Bronchial epithelial cell (primary cell): ENCODE measurements at regions not wholly inside any gene's neighbourhood (a gene's known extent, or its start where the extent isn't known, plus 50 kb on each side); places are given as distances from the start of the nearest gene placed in this dataset.

Experiments used
- DNase-seq: peaks from one replicate; pipeline ENCODE4 v3.0.0-alpha.2; 2010; ENCODE audit warnings: low read depth
- FAIRE-seq: peaks from 2 replicates; lab custom pipeline; 2011; peaks lifted over from hg19 to GRCh38; lab: Jason Lieb, UNC
- H3K27me3 ChIP-seq: 2 replicates; pipeline ENCODE4 v1.5.1; 2011; ENCODE audit warnings: low read length; ENCODE audit not compliant: control insufficient read depth, insufficient read depth
- H3K36me3 ChIP-seq: 2 replicates; pipeline ENCODE4 v1.5.1; 2011; ENCODE audit warnings: low read length; ENCODE audit not compliant: control insufficient read depth, insufficient read depth
- H3K4me3 ChIP-seq: 2 replicates; pipeline ENCODE4 v1.5.1; 2011; ENCODE audit warnings: mild to moderate bottlenecking, low read depth, low read length, control low read depth
- TF ChIP-seq, protein P1 (sequence below): IDR thresholded peaks from 2 replicates; pipeline ENCODE4 v1.5.1; 2011; ENCODE audit warnings: mild to moderate bottlenecking, moderate library complexity, low read length, control low read depth, inconsistent platforms; ENCODE audit not compliant: insufficient read depth, severe bottlenecking

DNA sequence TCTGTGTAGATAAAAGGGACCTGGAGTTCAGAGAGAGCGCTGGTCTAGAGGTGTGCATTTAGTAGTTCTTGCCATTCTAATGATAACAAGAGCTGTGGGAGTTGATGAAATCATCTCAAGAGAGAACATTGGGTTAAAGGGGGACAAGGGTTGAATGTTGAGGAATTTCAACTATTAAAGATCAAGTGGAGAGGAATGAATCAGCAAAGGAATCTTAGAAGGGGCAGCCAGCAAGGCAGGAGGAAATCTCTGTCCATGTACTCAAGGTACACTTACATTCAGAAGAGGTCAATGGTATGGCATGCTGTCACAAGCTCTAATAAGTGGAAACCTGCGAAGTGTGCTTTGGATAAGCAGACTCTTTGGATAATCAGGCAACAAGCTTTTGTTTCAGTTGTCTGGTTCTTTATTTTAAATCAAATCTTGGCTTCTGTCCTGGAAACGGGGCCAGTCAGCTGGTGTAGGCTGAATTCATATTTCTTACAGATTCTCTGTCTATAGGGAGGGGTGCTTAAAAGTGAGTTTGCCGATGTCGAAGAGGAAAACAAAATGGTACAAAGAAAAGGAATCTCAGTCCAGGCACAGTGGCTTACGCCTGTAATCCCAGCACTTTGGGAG lies 320.5 kb upstream of the CD180 start:
- FAIRE-seq (no peak), DNase-seq (peak; percentile 60)
- H3K27me3 ChIP-seq, result no peaks in the 10 kb centered on the region
- no peaks in the 10 kb centered on the region for H3K36me3 ChIP-seq
- H3K4me3 ChIP-seq, result no peak overlapping the region
- TF ChIP-seq, protein P1, sequence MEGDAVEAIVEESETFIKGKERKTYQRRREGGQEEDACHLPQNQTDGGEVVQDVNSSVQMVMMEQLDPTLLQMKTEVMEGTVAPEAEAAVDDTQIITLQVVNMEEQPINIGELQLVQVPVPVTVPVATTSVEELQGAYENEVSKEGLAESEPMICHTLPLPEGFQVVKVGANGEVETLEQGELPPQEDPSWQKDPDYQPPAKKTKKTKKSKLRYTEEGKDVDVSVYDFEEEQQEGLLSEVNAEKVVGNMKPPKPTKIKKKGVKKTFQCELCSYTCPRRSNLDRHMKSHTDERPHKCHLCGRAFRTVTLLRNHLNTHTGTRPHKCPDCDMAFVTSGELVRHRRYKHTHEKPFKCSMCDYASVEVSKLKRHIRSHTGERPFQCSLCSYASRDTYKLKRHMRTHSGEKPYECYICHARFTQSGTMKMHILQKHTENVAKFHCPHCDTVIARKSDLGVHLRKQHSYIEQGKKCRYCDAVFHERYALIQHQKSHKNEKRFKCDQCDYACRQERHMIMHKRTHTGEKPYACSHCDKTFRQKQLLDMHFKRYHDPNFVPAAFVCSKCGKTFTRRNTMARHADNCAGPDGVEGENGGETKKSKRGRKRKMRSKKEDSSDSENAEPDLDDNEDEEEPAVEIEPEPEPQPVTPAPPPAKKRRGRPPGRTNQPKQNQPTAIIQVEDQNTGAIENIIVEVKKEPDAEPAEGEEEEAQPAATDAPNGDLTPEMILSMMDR, result no peak

DNA sequence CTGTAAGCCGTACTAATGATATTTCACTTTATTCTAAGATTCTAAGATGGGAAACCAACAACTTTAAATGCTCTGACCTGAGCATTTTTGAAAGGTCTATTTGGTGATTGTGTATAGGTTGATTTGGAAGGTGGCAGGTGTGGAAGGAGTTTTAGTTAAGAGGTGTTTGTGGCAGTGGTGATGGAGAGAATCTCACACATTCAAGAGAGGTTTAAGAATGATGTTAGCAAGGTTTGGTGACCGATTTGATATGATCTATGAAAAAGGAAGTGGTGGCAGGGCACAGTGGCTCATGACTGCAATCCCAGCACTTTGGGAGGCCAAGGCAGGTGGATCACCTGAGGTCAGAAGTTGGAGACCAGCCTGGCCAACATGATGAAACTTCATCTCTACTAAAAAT lies 319.2 kb upstream of the CD180 start:
- no peak overlapping the region for H3K4me3 ChIP-seq
- FAIRE-seq (no peak), DNase-seq (no peak)
- TF ChIP-seq, protein P1, result no peak
- H3K27me3 ChIP-seq, result no peaks in the 10 kb centered on the region
- H3K36me3 ChIP-seq, result no peaks in the 10 kb centered on the region

DNA sequence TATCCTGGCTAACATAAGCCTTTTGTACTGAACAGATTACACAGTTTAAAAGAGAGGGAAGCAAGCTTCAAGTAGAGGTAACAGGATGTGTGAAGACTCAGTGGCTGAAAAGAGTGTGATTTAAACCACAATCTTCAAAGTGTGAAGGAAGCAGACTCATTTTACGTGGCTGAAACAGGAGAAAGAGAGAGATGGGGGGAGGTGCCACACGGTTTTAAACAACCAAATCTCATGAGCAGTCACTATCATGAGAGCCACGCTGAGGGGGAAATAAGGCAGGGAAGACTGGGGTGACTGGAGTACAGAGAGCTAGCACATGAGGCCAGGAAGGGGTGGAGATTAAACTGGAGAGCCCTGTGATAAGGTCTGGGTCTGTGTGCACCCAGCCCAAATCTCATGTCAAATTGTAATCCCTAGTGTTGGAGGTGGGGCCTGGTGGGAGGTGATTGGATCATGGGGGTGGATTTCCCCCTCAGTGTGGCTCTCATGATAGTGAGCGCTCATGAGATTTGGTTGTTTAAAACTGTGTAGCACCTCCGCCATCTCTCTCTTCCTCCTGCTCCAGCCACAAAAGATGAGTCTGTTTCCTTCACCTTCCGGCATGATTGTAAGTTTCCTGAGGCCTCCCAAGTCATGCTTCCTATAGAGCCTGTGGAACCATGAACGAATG lies 318.6 kb upstream of the CD180 start:
- no peak for FAIRE-seq
- H3K36me3 ChIP-seq, result no peaks in the 10 kb centered on the region
- no peak for DNase-seq
- H3K27me3 ChIP-seq, result no peaks in the 10 kb centered on the region
- TF ChIP-seq, protein P1, result no peak
- no peak overlapping the region for H3K4me3 ChIP-seq

DNA sequence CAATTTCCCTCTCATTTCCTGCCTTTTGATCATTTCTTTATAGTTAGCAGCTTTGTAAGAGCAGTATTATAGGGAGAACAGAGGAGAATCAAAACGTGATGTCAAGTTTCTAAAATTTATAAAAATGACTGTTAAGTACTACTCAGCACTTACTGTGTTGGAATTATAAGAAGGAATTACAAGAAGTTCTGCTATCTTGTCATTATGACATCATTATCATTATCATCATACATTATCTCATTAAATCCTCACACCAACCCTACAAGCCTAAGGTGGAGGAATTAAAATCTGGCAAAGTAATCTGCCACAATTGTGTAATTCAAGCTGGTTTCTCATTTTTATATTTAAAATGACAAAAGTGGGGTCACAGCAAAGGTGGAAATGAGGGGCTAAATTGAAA lies 316.2 kb upstream of the CD180 start:
- no peak for DNase-seq
- Histone ChIP-seq H3K36me3 (no peaks in the 10 kb centered on the region), H3K27me3 (no peaks in the 10 kb centered on the region), H3K4me3 (no peak overlapping the region)
- TF ChIP-seq, protein P1, result no peak
- FAIRE-seq, result no peak

DNA sequence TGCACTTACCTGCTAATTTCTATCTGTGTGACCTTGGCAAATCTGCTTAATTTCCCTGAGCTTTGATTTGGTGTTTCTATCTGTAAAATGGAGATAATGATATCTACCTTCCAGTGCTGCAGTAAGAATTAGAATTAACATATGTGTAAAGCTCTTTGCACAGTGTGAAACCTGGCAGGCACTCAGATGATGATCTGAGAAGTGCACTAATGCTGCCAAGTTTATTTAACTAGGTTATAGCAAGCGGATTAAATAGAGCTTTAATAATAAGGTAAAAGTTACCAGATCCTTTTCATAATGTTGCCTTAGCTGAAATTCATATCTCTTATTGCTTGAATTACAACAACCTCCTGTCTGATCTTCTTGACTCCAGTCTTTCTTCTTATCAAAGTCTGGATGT lies 315.3 kb upstream of the CD180 start:
- no peak for FAIRE-seq
- TF ChIP-seq, protein P1, result no peak
- Histone ChIP-seq H3K4me3 (no peak overlapping the region), H3K27me3 (no peaks in the 10 kb centered on the region), H3K36me3 (no peaks in the 10 kb centered on the region)
- DNase-seq, result no peak
